ENCODE measurements at regions not wholly inside any gene's neighbourhood (a gene's known extent, or its start where the extent isn't known, plus 50 kb on each side); places are given as distances from the start of the nearest gene placed in this dataset.

GRCh38 chr1:69016468-69016867 is 519.6 kb upstream of the DEPDC1 start:
- Histone ChIP-seq H3K9me3 (peaks cover 0 to 19% (median 5%) of the 10 kb centered on the region in 12 donors), H3K27ac (no peak overlapping the region), H3K4me3 (no peak overlapping the region), H3K4me1 (no peaks in the 10 kb centered on the region), H3K36me3 (no peaks in the 10 kb centered on the region), H3K27me3 (no peaks in the 10 kb centered on the region)
- DNase-seq (no peak), ATAC-seq (no peak)
- TF ChIP-seq POLR2A (IDR thresholded peaks at IDR 0.05), result no peak
- TF ChIP-seq CTCF (IDR thresholded peaks at IDR 0.05), result no peak
- intact Hi-C loops (cut with DNase I), result no loop called here

- intact Hi-C loops (cut with DNase I), result loop anchor here in 1 of 10 donors (10.0 kb wide), 1 partner anchor 55 kb away; no protein-coding TSS in a partner anchor
- Histone ChIP-seq H3K9me3 (peaks cover 0 to 30% (median 15%) of the 10 kb centered on the region in 12 donors), H3K27me3 (no peaks in the 10 kb centered on the region), H3K27ac (no peak overlapping the region), H3K4me1 (no peaks in the 10 kb centered on the region), H3K36me3 (no peaks in the 10 kb centered on the region), H3K4me3 (no peak overlapping the region)
- DNase-seq (no peak), ATAC-seq (no peak)
- WGBS, 4 donors, result 73 to 85% (median 76%) methylated on average over 3 of the region's 3 CpGs
- TF ChIP-seq CTCF (IDR thresholded peaks at IDR 0.05) (no peak), POLR2A (IDR thresholded peaks at IDR 0.05) (no peak)
Measured at GRCh38 chr1:69029649-69030048, 532.8 kb upstream of the DEPDC1 start.

DNA sequence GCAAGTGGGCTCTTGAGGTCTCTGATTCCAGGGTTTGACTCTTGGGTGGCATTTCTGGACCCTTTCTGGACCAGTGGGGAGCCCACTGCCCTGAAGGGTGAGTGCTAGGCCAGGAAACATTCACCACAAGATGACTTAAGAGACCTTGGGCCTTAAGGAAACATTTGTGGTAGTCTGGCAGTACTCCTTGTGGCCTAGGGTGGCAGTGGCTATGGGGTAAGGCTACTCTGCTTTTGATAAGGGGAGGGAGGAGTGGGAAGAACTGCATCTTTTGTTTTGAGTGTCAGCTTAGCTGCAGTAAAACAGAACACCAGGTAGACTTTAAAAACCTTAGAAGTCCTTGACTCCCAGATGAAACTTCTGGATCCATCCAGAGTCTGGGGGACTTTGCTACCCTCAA is 529.3 kb upstream of the LRRC7 start:
- H3K9me3 ChIP-seq, result peaks cover 0 to 57% (median 18%) of the 10 kb centered on the region in 12 donors
- H3K36me3 ChIP-seq, result no peaks in the 10 kb centered on the region
- no peak overlapping the region for H3K4me3 ChIP-seq
- no peak for DNase-seq
- H3K4me1 ChIP-seq, result no peaks in the 10 kb centered on the region
- ATAC-seq, result no peak
- no peak overlapping the region for H3K27ac ChIP-seq
- intact Hi-C loops (cut with DNase I), result loop anchor here in 1 of 10 donors (10.0 kb wide), 1 partner anchor 64 kb away; no protein-coding TSS in a partner anchor
- TF ChIP-seq CTCF (IDR thresholded peaks at IDR 0.05) (no peak), POLR2A (IDR thresholded peaks at IDR 0.05) (no peak)
- no peaks in the 10 kb centered on the region for H3K27me3 ChIP-seq

- Histone ChIP-seq H3K4me1 (no peaks in the 10 kb centered on the region), H3K9me3 (peaks cover 0 to 15% (median 0%) of the 10 kb centered on the region in 12 donors), H3K4me3 (no peak overlapping the region), H3K36me3 (no peaks in the 10 kb centered on the region), H3K27ac (no peak overlapping the region), H3K27me3 (no peaks in the 10 kb centered on the region)
- TF ChIP-seq CTCF (IDR thresholded peaks at IDR 0.05) (no peak), POLR2A (IDR thresholded peaks at IDR 0.05) (no peak)
- intact Hi-C loops (cut with DNase I), result no loop called here
- ATAC-seq (no peak), DNase-seq (no peak)
- WGBS, 4 donors, result 92 to 100% (median 95%) methylated on average over 1 of the region's 1 CpG
Measured at GRCh38 chr1:69045572-69045971, 522.1 kb upstream of the LRRC7 start.
